ENCODE measurements at regions not wholly inside any gene's neighbourhood (a gene's known extent, or its start where the extent isn't known, plus 50 kb on each side); places are given as distances from the start of the nearest gene placed in this dataset.

GRCh38 chr4:133719098-133719497, 482.5 kb downstream of the PABPC4L start:
- no peak overlapping the region for H3K27ac ChIP-seq
- H3K4me1 ChIP-seq = no peaks in the 10 kb centered on the region
- no peaks in the 10 kb centered on the region for H3K9me3 ChIP-seq
- TF ChIP-seq POLR2A (IDR thresholded peaks at IDR 0.05) (no peak), EP300 (IDR thresholded peaks at IDR 0.05) (no peak), CTCF (IDR thresholded peaks at IDR 0.05) (no peak), POLR2AphosphoS5 (IDR thresholded peaks at IDR 0.05) (no peak)
- H3K27me3 ChIP-seq = no peaks in the 10 kb centered on the region
- no peak overlapping the region for H3K4me3 ChIP-seq
- DNase-seq = no peak
- intact Hi-C loops (cut with DNase I) = no loop called here
- no peaks in the 10 kb centered on the region for H3K36me3 ChIP-seq

- intact Hi-C loops (cut with DNase I) = no loop called here
- H3K27me3 ChIP-seq = no peaks in the 10 kb centered on the region
- TF ChIP-seq POLR2AphosphoS5 (IDR thresholded peaks at IDR 0.05) (no peak), CTCF (IDR thresholded peaks at IDR 0.05) (no peak), POLR2A (IDR thresholded peaks at IDR 0.05) (no peak), EP300 (IDR thresholded peaks at IDR 0.05) (no peak)
- H3K4me1 ChIP-seq = no peaks in the 10 kb centered on the region
- H3K36me3 ChIP-seq = no peaks in the 10 kb centered on the region
- no peak for DNase-seq
- H3K27ac ChIP-seq = no peak overlapping the region
- H3K9me3 ChIP-seq = no peaks in the 10 kb centered on the region
- no peak overlapping the region for H3K4me3 ChIP-seq
Observed at GRCh38 chr4:133714211-133714610, 487.4 kb downstream of the PABPC4L start.

- TF ChIP-seq CTCF (IDR thresholded peaks at IDR 0.05) = no peak
- no peak for TF ChIP-seq POLR2A (IDR thresholded peaks at IDR 0.05)
- TF ChIP-seq EP300 (IDR thresholded peaks at IDR 0.05) = no peak
- TF ChIP-seq POLR2AphosphoS5 (IDR thresholded peaks at IDR 0.05) = no peak
- no peaks in the 10 kb centered on the region for H3K27me3 ChIP-seq
- intact Hi-C loops (cut with DNase I) = no loop called here
- H3K36me3 ChIP-seq = no peaks in the 10 kb centered on the region
- 52 to 70% methylated on average over 3 of the region's 3 CpGs for WGBS, 2 donors
- no peaks in the 10 kb centered on the region for H3K9me3 ChIP-seq
- no peak for DNase-seq
- no peaks in the 10 kb centered on the region for H3K4me1 ChIP-seq
- H3K27ac ChIP-seq = no peak overlapping the region
- H3K4me3 ChIP-seq = no peak overlapping the region
Observed at GRCh38 chr4:133713340-133713739, 488.2 kb downstream of the PABPC4L start.

- Histone ChIP-seq H3K36me3 (no peaks in the 10 kb centered on the region), H3K4me1 (no peaks in the 10 kb centered on the region), H3K9me3 (peaks cover 0 to 3% (median 0%) of the 10 kb centered on the region in 4 donors), H3K27ac (no peak overlapping the region), H3K4me3 (no peak overlapping the region), H3K27me3 (no peaks in the 10 kb centered on the region)
- intact Hi-C loops (cut with DNase I) = no loop called here
- no peak for TF ChIP-seq POLR2AphosphoS5 (IDR thresholded peaks at IDR 0.05)
- no peak for TF ChIP-seq EP300 (IDR thresholded peaks at IDR 0.05)
- TF ChIP-seq CTCF (IDR thresholded peaks at IDR 0.05) = no peak
- TF ChIP-seq POLR2A (IDR thresholded peaks at IDR 0.05) = no peak
- WGBS, 2 donors = 85 to 87% methylated on average over 6 of the region's 6 CpGs
- DNase-seq = no peak
Observed at GRCh38 chr4:133711817-133712216, 489.8 kb downstream of the PABPC4L start.

GRCh38 chr4:133694416-133694815, 507.2 kb downstream of the PABPC4L start:
- DNase-seq = no peak
- H3K4me3 ChIP-seq = no peak overlapping the region
- no peaks in the 10 kb centered on the region for H3K36me3 ChIP-seq
- no peaks in the 10 kb centered on the region for H3K9me3 ChIP-seq
- H3K27ac ChIP-seq = no peak overlapping the region
- WGBS, 2 donors = 74 to 75% methylated on average over 2 of the region's 2 CpGs
- H3K27me3 ChIP-seq = no peaks in the 10 kb centered on the region
- H3K4me1 ChIP-seq = no peaks in the 10 kb centered on the region
- intact Hi-C loops (cut with DNase I) = no loop called here
- TF ChIP-seq EP300 (IDR thresholded peaks at IDR 0.05) (no peak), POLR2AphosphoS5 (IDR thresholded peaks at IDR 0.05) (no peak), CTCF (IDR thresholded peaks at IDR 0.05) (no peak), POLR2A (IDR thresholded peaks at IDR 0.05) (no peak)

Measured in sigmoid colon (tissue), 6 donors.